ENCODE measurements at regions not wholly inside any gene's neighbourhood (a gene's known extent, or its start where the extent isn't known, plus 50 kb on each side); places are given as distances from the start of the nearest gene placed in this dataset.
"Not testable (repeated sequence)": the region's sequence is repeated elsewhere in the genome, so short reads cannot be mapped to it uniquely, and the experiment has no call there.

- H3K9ac ChIP-seq (ENCODE audit: low read length); H3K4me1 ChIP-seq (ENCODE audit: control insufficient read depth in 1 of 2, insufficient read depth in 2 of 2, low read length in 2 of 2); H3K18ac ChIP-seq (ENCODE audit: low read length); H3K27me3 ChIP-seq (ENCODE audit: insufficient read depth, low read length); H2AK5ac ChIP-seq (ENCODE audit: low read length); H3K9me3 ChIP-seq (ENCODE audit: insufficient read depth, low read depth, low read length); H2BK5ac ChIP-seq (ENCODE audit: low read depth, low read length, poor library complexity); H3K4me3 ChIP-seq (ENCODE audit: low read depth, low read length); H3K4me2 ChIP-seq (ENCODE audit: low read length); H3K36me3 ChIP-seq (ENCODE audit: control insufficient read depth in 1 of 2, insufficient read depth in 2 of 2, low read length in 2 of 2); H4K12ac ChIP-seq (ENCODE audit: low read depth, low read length); H3K14ac ChIP-seq (ENCODE audit: low read length); H3K23ac ChIP-seq (ENCODE audit: low read length); H3K79me2 ChIP-seq (ENCODE audit: control insufficient read depth, insufficient read depth, low read length, poor library complexity); DNase-seq; H2BK120ac ChIP-seq (ENCODE audit: insufficient read depth, low read length, poor library complexity); H2AFZ ChIP-seq (ENCODE audit: insufficient read depth, low read length, poor library complexity); H3K79me1 ChIP-seq (ENCODE audit: low read length); H2BK12ac ChIP-seq (ENCODE audit: low read length); H4K8ac ChIP-seq (ENCODE audit: low read depth, low read length); H4K91ac ChIP-seq (ENCODE audit: low read depth, low read length); H3K4ac ChIP-seq (ENCODE audit: low read depth, low read length); H3K27ac ChIP-seq (ENCODE audit: low read depth, low read length): not testable (repeated sequence)
- no CpG with 5 or more reads among the region's 5 CpGs for WGBS (ENCODE audit: extremely low coverage, insufficient coverage, insufficient read length)
These were observed 173.9 kb downstream of the TJP1 start for GRCh38 chr15:29648415-29648814.

GRCh38 chr15:29645841-29646240, 176.4 kb downstream of the TJP1 start:
- DNase-seq = no peak
- no peak overlapping the region for H2BK12ac ChIP-seq (ENCODE audit: low read length)
- no peak overlapping the region for H3K23ac ChIP-seq (ENCODE audit: low read length)
- no peaks in the 10 kb centered on the region for H3K4me1 ChIP-seq (ENCODE audit: control insufficient read depth in 1 of 2, insufficient read depth in 2 of 2, low read length in 2 of 2)
- WGBS (ENCODE audit: extremely low coverage, insufficient coverage, insufficient read length) = no CpG with 5 or more reads among the region's 3 CpGs
- no peak overlapping the region for H3K14ac ChIP-seq (ENCODE audit: low read length)
- H4K91ac ChIP-seq (ENCODE audit: low read depth, low read length) = no peak overlapping the region
- H4K8ac ChIP-seq (ENCODE audit: low read depth, low read length) = no peak overlapping the region
- no peak overlapping the region for H2BK5ac ChIP-seq (ENCODE audit: low read depth, low read length, poor library complexity)
- H2AFZ ChIP-seq (ENCODE audit: insufficient read depth, low read length, poor library complexity) = no peak overlapping the region
- H3K4me3 ChIP-seq (ENCODE audit: low read depth, low read length) = no peak overlapping the region
- no peaks in the 10 kb centered on the region for H3K36me3 ChIP-seq (ENCODE audit: control insufficient read depth in 1 of 2, insufficient read depth in 2 of 2, low read length in 2 of 2)
- H3K9me3 ChIP-seq (ENCODE audit: insufficient read depth, low read depth, low read length) = peaks cover 3% of the 10 kb centered on the region
- no peak overlapping the region for H3K18ac ChIP-seq (ENCODE audit: low read length)
- H4K12ac ChIP-seq (ENCODE audit: low read depth, low read length) = no peak overlapping the region
- no peak overlapping the region for H2BK120ac ChIP-seq (ENCODE audit: insufficient read depth, low read length, poor library complexity)
- H3K4me2 ChIP-seq (ENCODE audit: low read length) = no peak overlapping the region
- H3K27ac ChIP-seq (ENCODE audit: low read depth, low read length) = no peak overlapping the region
- no peaks in the 10 kb centered on the region for H3K79me2 ChIP-seq (ENCODE audit: control insufficient read depth, insufficient read depth, low read length, poor library complexity)
- no peak overlapping the region for H2AK5ac ChIP-seq (ENCODE audit: low read length)
- no peak overlapping the region for H3K4ac ChIP-seq (ENCODE audit: low read depth, low read length)
- no peak overlapping the region for H3K9ac ChIP-seq (ENCODE audit: low read length)
- H3K27me3 ChIP-seq (ENCODE audit: insufficient read depth, low read length) = no peaks in the 10 kb centered on the region
- no peaks in the 10 kb centered on the region for H3K79me1 ChIP-seq (ENCODE audit: low read length)

GRCh38 chr15:29644361-29644760, 177.9 kb downstream of the TJP1 start:
- not testable (repeated sequence) for H3K9me3 ChIP-seq (ENCODE audit: insufficient read depth, low read depth, low read length); H3K36me3 ChIP-seq (ENCODE audit: control insufficient read depth in 1 of 2, insufficient read depth in 2 of 2, low read length in 2 of 2); H4K91ac ChIP-seq (ENCODE audit: low read depth, low read length); H3K4ac ChIP-seq (ENCODE audit: low read depth, low read length); H3K18ac ChIP-seq (ENCODE audit: low read length); H2AK5ac ChIP-seq (ENCODE audit: low read length); H3K27me3 ChIP-seq (ENCODE audit: insufficient read depth, low read length); H3K4me2 ChIP-seq (ENCODE audit: low read length); H3K4me1 ChIP-seq (ENCODE audit: control insufficient read depth in 1 of 2, insufficient read depth in 2 of 2, low read length in 2 of 2); H3K4me3 ChIP-seq (ENCODE audit: low read depth, low read length); H2BK120ac ChIP-seq (ENCODE audit: insufficient read depth, low read length, poor library complexity); H3K14ac ChIP-seq (ENCODE audit: low read length); DNase-seq; H2AFZ ChIP-seq (ENCODE audit: insufficient read depth, low read length, poor library complexity); H3K23ac ChIP-seq (ENCODE audit: low read length); H2BK5ac ChIP-seq (ENCODE audit: low read depth, low read length, poor library complexity); H4K12ac ChIP-seq (ENCODE audit: low read depth, low read length); H3K79me2 ChIP-seq (ENCODE audit: control insufficient read depth, insufficient read depth, low read length, poor library complexity); H3K9ac ChIP-seq (ENCODE audit: low read length); H4K8ac ChIP-seq (ENCODE audit: low read depth, low read length); H2BK12ac ChIP-seq (ENCODE audit: low read length); H3K27ac ChIP-seq (ENCODE audit: low read depth, low read length); H3K79me1 ChIP-seq (ENCODE audit: low read length)
- WGBS (ENCODE audit: extremely low coverage, insufficient coverage, insufficient read length) = no CpG with 5 or more reads among the region's 12 CpGs

GRCh38 chr15:29638781-29639180, 183.5 kb downstream of the TJP1 start:
- no peak overlapping the region for H3K27ac ChIP-seq (ENCODE audit: low read depth, low read length)
- no CpG with 5 or more reads among the region's 4 CpGs for WGBS (ENCODE audit: extremely low coverage, insufficient coverage, insufficient read length)
- H2BK120ac ChIP-seq (ENCODE audit: insufficient read depth, low read length, poor library complexity) = no peak overlapping the region

More at GRCh38 chr15:29638781-29639180, 183.5 kb downstream of the TJP1 start:
- no peak overlapping the region for H3K23ac ChIP-seq (ENCODE audit: low read length)
- no peak overlapping the region for H3K18ac ChIP-seq (ENCODE audit: low read length)
- H2BK12ac ChIP-seq (ENCODE audit: low read length) = no peak overlapping the region
- no peaks in the 10 kb centered on the region for H3K79me2 ChIP-seq (ENCODE audit: control insufficient read depth, insufficient read depth, low read length, poor library complexity)
- H3K4ac ChIP-seq (ENCODE audit: low read depth, low read length) = no peak overlapping the region
- H3K4me1 ChIP-seq (ENCODE audit: control insufficient read depth in 1 of 2, insufficient read depth in 2 of 2, low read length in 2 of 2) = no peaks in the 10 kb centered on the region
- no peak overlapping the region for H4K91ac ChIP-seq (ENCODE audit: low read depth, low read length)
- no peaks in the 10 kb centered on the region for H3K27me3 ChIP-seq (ENCODE audit: insufficient read depth, low read length)
- DNase-seq = no peak
- H3K4me3 ChIP-seq (ENCODE audit: low read depth, low read length) = no peak overlapping the region
- H2AFZ ChIP-seq (ENCODE audit: insufficient read depth, low read length, poor library complexity) = no peak overlapping the region
- no peaks in the 10 kb centered on the region for H3K36me3 ChIP-seq (ENCODE audit: control insufficient read depth in 1 of 2, insufficient read depth in 2 of 2, low read length in 2 of 2)
- H3K9ac ChIP-seq (ENCODE audit: low read length) = no peak overlapping the region
- no peak overlapping the region for H2BK5ac ChIP-seq (ENCODE audit: low read depth, low read length, poor library complexity)
- peaks cover 3% of the 10 kb centered on the region for H3K9me3 ChIP-seq (ENCODE audit: insufficient read depth, low read depth, low read length)
- no peak overlapping the region for H2AK5ac ChIP-seq (ENCODE audit: low read length)
- H3K79me1 ChIP-seq (ENCODE audit: low read length) = no peaks in the 10 kb centered on the region
- H4K12ac ChIP-seq (ENCODE audit: low read depth, low read length) = no peak overlapping the region
- H3K4me2 ChIP-seq (ENCODE audit: low read length) = no peak overlapping the region
- no peak overlapping the region for H4K8ac ChIP-seq (ENCODE audit: low read depth, low read length)
- no peak overlapping the region for H3K14ac ChIP-seq (ENCODE audit: low read length)
